MM.1S (cell line): ENCODE measurements at regions not wholly inside any gene's neighbourhood (a gene's known extent, or its start where the extent isn't known, plus 50 kb on each side); places are given as distances from the start of the nearest gene placed in this dataset.

Experiments used
- DNase-seq: peaks from one replicate; pipeline ENCODE4 v3.0.0-alpha.2; 2015
- H2AFZ ChIP-seq: fragments of 300-600 bp; sonication (generic); 2 replicates; pipeline ENCODE4 v1.6.0; 2016; ENCODE audit warnings: antibody characterized with exemption, low read length
- H3F3A ChIP-seq: fragments of 300-600 bp; sonication (generic); 2 replicates; pipeline ENCODE4 v1.6.1; 2016; ENCODE audit warnings: mild to moderate bottlenecking, antibody characterized with exemption, low read length, moderate library complexity, mixed read lengths; ENCODE audit not compliant: insufficient read depth
- H3K27ac ChIP-seq: fragments of 300-600 bp; sonication (generic); 2 replicates; pipeline ENCODE4 v1.5.1; 2016; ENCODE audit warnings: mild to moderate bottlenecking, low read length
- H3K27me3 ChIP-seq: fragments of 300-600 bp; sonication (generic); replicated peaks from 2 replicates; pipeline ENCODE4 v1.6.0; 2016; ENCODE audit warnings: low read length; ENCODE audit not compliant: insufficient read depth
- H3K36me3 ChIP-seq: fragments of 300-600 bp; sonication (generic); replicated peaks from 2 replicates; pipeline ENCODE4 v1.6.1; 2016; ENCODE audit warnings: mild to moderate bottlenecking, low read length, mixed read lengths; ENCODE audit not compliant: insufficient read depth
- H3K4me1 ChIP-seq: fragments of 300-600 bp; sonication (generic); 2 replicates; pipeline ENCODE4 v1.6.1; 2016; ENCODE audit warnings: low read length, mixed read lengths
- H3K4me2 ChIP-seq: fragments of 300-600 bp; sonication (generic); 2 replicates; pipeline ENCODE4 v1.6.0; 2016; ENCODE audit warnings: low read depth, low read length
- H3K4me3 ChIP-seq: fragments of 300-600 bp; sonication (generic); 2 replicates; pipeline ENCODE4 v1.5.1; 2016; ENCODE audit warnings: low read length, mixed read lengths
- H3K79me2 ChIP-seq: fragments of 300-600 bp; sonication (generic); 2 replicates; pipeline ENCODE4 v1.6.1; 2016; ENCODE audit warnings: mixed run types, low read length, mixed read lengths
- H3K9ac ChIP-seq: fragments of 300-600 bp; sonication (generic); 2 replicates; pipeline ENCODE4 v1.6.1; 2016; ENCODE audit warnings: low read length, mixed read lengths
- H3K9me2 ChIP-seq: fragments of 300-600 bp; sonication (generic); replicated peaks from 2 replicates; pipeline ENCODE4 v1.6.1; 2016; ENCODE audit warnings: mild to moderate bottlenecking, low read length, mixed read lengths; ENCODE audit not compliant: insufficient read depth
- H3K9me3 ChIP-seq: fragments of 300-600 bp; sonication (generic); replicated peaks from 2 replicates; pipeline ENCODE4 v1.6.1; 2016; ENCODE audit warnings: mild to moderate bottlenecking, low read length, mixed read lengths; ENCODE audit not compliant: insufficient read depth
- H4K20me1 ChIP-seq: fragments of 300-600 bp; sonication (generic); 2 replicates; pipeline ENCODE4 v1.6.1; 2016; ENCODE audit warnings: mild to moderate bottlenecking, low read length, moderate library complexity, mixed read lengths; ENCODE audit not compliant: insufficient read depth
- CTCF ChIP-seq: fragments of 300-600 bp; sonication (generic); IDR thresholded peaks from 2 replicates; pipeline ENCODE4 v1.5.1; 2016; ENCODE audit warnings: antibody characterized with exemption, low read length, mixed read lengths
- EZH2 ChIP-seq: fragments of 300-600 bp; sonication (generic); optimal IDR thresholded peaks from 2 replicates; pipeline ENCODE3; 2017; ENCODE audit warnings: low read depth, mild to moderate bottlenecking, antibody characterized with exemption, low read length, mixed read lengths
- EZH2phosphoT487 ChIP-seq: fragments of 300-600 bp; sonication (generic); IDR thresholded peaks from 2 replicates; pipeline ENCODE4 v1.6.1; 2018; ENCODE audit warnings: antibody characterized with exemption, low read length

- Histone ChIP-seq H3K27ac (no peak overlapping the region), H3K9me2 (no peaks in the 10 kb centered on the region), H3K27me3 (no peaks in the 10 kb centered on the region), H3K79me2 (no peaks in the 10 kb centered on the region), H2AFZ (no peak overlapping the region), H3K9ac (no peak overlapping the region), H3K4me2 (no peak overlapping the region), H3F3A (no peaks in the 10 kb centered on the region), H4K20me1 (no peaks in the 10 kb centered on the region), H3K4me3 (no peak overlapping the region), H3K36me3 (no peaks in the 10 kb centered on the region), H3K4me1 (no peaks in the 10 kb centered on the region), H3K9me3 (no peaks in the 10 kb centered on the region)
- no peak for DNase-seq
- TF ChIP-seq EZH2 (no peak), CTCF (no peak), EZH2phosphoT487 (no peak)
These were observed 576.5 kb upstream of the ARGLU1 start for GRCh38 chr13:107144432-107144831.

- Histone ChIP-seq H3K9ac (no peak overlapping the region), H4K20me1 (no peaks in the 10 kb centered on the region), H3K9me2 (no peaks in the 10 kb centered on the region), H2AFZ (no peak overlapping the region), H3F3A (no peaks in the 10 kb centered on the region), H3K9me3 (no peaks in the 10 kb centered on the region), H3K27me3 (no peaks in the 10 kb centered on the region), H3K27ac (no peak overlapping the region), H3K4me3 (no peak overlapping the region), H3K4me2 (no peak overlapping the region), H3K4me1 (no peaks in the 10 kb centered on the region), H3K36me3 (no peaks in the 10 kb centered on the region), H3K79me2 (no peaks in the 10 kb centered on the region)
- DNase-seq, result no peak
- TF ChIP-seq EZH2 (no peak), CTCF (no peak), EZH2phosphoT487 (no peak)
These were observed 573.8 kb upstream of the ARGLU1 start for GRCh38 chr13:107141767-107142166.

- TF ChIP-seq EZH2phosphoT487 (no peak), CTCF (no peak), EZH2 (no peak)
- H3K27me3 ChIP-seq, result no peaks in the 10 kb centered on the region
- H4K20me1 ChIP-seq, result no peaks in the 10 kb centered on the region
- no peaks in the 10 kb centered on the region for H3K9me3 ChIP-seq
- H3K9me2 ChIP-seq, result no peaks in the 10 kb centered on the region
- H3K36me3 ChIP-seq, result no peaks in the 10 kb centered on the region
- no peak overlapping the region for H3K4me2 ChIP-seq
- no peak for DNase-seq
- no peaks in the 10 kb centered on the region for H3K4me1 ChIP-seq
- H3K4me3 ChIP-seq, result no peak overlapping the region
- H2AFZ ChIP-seq, result no peak overlapping the region
- H3K79me2 ChIP-seq, result no peaks in the 10 kb centered on the region
- no peak overlapping the region for H3K9ac ChIP-seq
- no peaks in the 10 kb centered on the region for H3F3A ChIP-seq
- no peak overlapping the region for H3K27ac ChIP-seq
These were observed 571.1 kb upstream of the ARGLU1 start for GRCh38 chr13:107139006-107139405.
